Adipocyte (in vitro differentiated cells): ENCODE measurements at regions not wholly inside any gene's neighbourhood (a gene's known extent, or its start where the extent isn't known, plus 50 kb on each side); places are given as distances from the start of the nearest gene placed in this dataset.

Source experiments
- DNase-seq: peaks from one replicate; pipeline ENCODE4 v3.0.0-alpha.2; 2015; ENCODE audit warnings: low read depth
- H3K27me3 ChIP-seq: replicated peaks from 2 replicates; pipeline ENCODE4 v1.7.0; 2013; ENCODE audit warnings: mild to moderate bottlenecking, low read length, moderate library complexity; ENCODE audit not compliant: control insufficient read depth, insufficient read depth
- H3K36me3 ChIP-seq: 2 replicates; pipeline ENCODE4 v1.7.0; 2013; ENCODE audit warnings: low read length, mild to moderate bottlenecking, moderate library complexity; ENCODE audit not compliant: control insufficient read depth, insufficient read depth, severe bottlenecking
- H3K4me1 ChIP-seq: 2 replicates; pipeline ENCODE4 v1.7.0; 2013; ENCODE audit warnings: mild to moderate bottlenecking, low read length, moderate library complexity; ENCODE audit not compliant: control insufficient read depth, insufficient read depth
- H3K4me3 ChIP-seq: 2 replicates; pipeline ENCODE4 v1.7.0; 2013; ENCODE audit warnings: mild to moderate bottlenecking, low read length, moderate library complexity
- H3K9ac ChIP-seq: 2 replicates; pipeline ENCODE4 v1.7.0; 2013; ENCODE audit warnings: mild to moderate bottlenecking, low read length, moderate library complexity
- H3K9me3 ChIP-seq: 2 replicates; pipeline ENCODE4 v1.7.0; 2013; ENCODE audit warnings: mild to moderate bottlenecking, low read length, moderate library complexity; ENCODE audit not compliant: control insufficient read depth

DNA sequence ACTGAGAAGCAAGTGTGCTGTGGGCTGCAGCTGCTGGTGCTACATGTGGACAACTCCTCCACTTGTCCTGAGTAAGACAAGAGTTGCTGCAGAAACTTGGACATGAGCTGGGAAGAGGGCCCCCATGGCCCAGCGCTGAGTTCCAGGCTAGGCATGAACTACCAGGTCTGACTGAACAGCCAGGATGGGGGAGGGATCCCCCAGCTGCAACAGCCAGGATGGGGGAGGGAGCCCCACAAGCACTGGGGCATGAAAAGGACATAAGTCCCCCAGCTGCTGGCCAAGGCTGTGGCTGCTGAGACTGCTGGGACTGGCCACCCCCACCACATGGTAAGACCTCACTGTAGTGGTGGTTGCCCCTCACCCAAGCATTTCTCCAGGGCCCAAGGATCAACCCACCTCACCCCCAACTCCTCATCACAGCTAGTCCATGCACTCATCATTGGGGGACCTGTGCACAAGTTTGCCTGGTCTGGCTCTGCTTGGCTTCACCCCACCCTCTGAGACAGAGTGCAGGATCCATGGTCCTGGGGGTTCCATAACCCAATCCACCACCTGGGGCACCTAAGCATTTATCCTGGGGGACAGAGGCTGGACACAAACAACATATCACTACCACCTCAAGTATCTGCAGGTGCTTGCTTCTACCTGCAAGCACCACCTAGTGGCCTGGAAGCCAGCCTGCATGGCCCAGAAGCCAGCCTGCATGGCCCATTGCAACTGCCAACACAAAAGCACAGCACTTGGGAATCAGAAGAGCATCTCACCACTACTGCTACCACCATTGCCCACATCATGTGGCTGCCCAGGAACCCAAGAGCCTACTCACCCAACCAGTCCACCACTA, 84.5 kb upstream of the STT3B start:
- no peaks in the 10 kb centered on the region for H3K4me1 ChIP-seq
- peaks cover 5% of the 10 kb centered on the region for H3K9me3 ChIP-seq
- H3K4me3 ChIP-seq, result no peak overlapping the region
- DNase-seq, result no peak
- H3K9ac ChIP-seq, result no peak overlapping the region
- no peaks in the 10 kb centered on the region for H3K27me3 ChIP-seq
- H3K36me3 ChIP-seq, result no peaks in the 10 kb centered on the region

DNA sequence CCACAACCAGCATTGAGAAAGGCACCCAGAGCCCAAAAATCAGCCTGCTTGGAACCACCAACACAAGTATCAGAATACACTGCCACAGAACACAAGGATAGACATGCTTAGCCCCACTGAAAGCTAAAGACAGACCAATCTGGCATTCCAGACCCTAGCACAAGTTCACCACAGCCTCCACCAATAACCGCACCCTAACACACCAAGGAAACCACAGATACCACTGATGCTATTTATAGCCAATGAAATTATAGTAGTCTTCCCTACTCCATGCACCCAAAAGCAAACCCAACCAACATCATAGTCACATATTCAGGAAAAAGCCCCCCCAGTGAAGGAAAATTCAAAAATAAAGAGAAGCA, 83.9 kb upstream of the STT3B start:
- peaks cover 7% of the 10 kb centered on the region for H3K9me3 ChIP-seq
- H3K27me3 ChIP-seq, result no peaks in the 10 kb centered on the region
- no peak for DNase-seq
- H3K4me3 ChIP-seq, result no peak overlapping the region
- H3K36me3 ChIP-seq, result no peaks in the 10 kb centered on the region
- H3K4me1 ChIP-seq, result no peaks in the 10 kb centered on the region
- no peak overlapping the region for H3K9ac ChIP-seq

DNA sequence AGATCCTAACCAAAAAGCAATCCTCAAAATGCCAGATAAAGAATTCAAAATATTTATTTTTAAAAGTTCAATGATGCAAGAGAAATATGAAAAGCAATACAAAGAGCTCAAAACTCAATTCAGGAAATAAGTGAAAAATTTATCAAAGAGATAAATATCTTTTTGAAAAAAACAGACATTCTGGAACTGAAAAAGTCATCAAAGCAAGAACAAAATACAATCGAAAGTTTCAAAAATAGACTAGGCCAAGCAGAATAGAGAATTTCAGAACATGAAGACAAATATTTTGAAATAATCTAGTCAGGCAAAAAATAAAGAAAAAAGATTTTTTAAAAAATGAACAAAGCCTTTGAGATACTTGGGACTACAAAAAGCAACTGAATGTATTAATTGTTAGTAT, 83.4 kb upstream of the STT3B start:
- H3K9ac ChIP-seq, result no peak overlapping the region
- peaks cover 7% of the 10 kb centered on the region for H3K9me3 ChIP-seq
- H3K4me1 ChIP-seq, result no peaks in the 10 kb centered on the region
- H3K36me3 ChIP-seq, result no peaks in the 10 kb centered on the region
- H3K4me3 ChIP-seq, result no peak overlapping the region
- DNase-seq, result no peak
- no peaks in the 10 kb centered on the region for H3K27me3 ChIP-seq

GRCh38 chr3:31450345-31450744, 82.4 kb upstream of the STT3B start:
- no peak for DNase-seq
- Histone ChIP-seq H3K4me3 (no peak overlapping the region), H3K27me3 (no peaks in the 10 kb centered on the region)

GRCh38 chr3:31452495-31453106, 80.1 kb upstream of the STT3B start:
- Histone ChIP-seq H3K4me1 (no peaks in the 10 kb centered on the region), H3K36me3 (no peaks in the 10 kb centered on the region), H3K27me3 (no peaks in the 10 kb centered on the region), H3K9ac (no peak overlapping the region), H3K4me3 (no peak overlapping the region), H3K9me3 (peaks cover 7% of the 10 kb centered on the region)
- no peak for DNase-seq

More at GRCh38 chr3:31450345-31450744, 82.4 kb upstream of the STT3B start:
- Histone ChIP-seq H3K9me3 (peaks cover 7% of the 10 kb centered on the region), H3K9ac (no peak overlapping the region), H3K36me3 (no peaks in the 10 kb centered on the region), H3K4me1 (no peaks in the 10 kb centered on the region)

DNA sequence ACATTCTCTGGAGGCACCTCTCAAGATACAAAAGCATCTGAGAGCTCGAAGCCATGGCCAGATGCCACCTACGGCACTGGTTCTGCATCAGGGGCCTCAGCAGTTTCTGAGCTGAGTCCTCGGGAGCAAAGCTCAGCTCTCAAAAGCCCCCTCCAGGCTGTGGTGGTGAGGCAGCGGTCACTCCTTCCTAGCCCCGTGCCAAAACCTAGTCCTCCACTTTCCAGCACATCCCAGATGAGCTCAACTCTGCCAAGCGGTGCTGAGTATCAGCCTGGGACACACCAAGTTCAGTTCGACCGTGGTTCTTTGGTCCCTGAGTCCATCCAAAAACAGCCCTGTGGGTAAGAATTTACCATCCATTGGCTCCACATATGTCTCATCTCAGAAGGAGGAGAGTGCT, 79.3 kb upstream of the STT3B start:
- Histone ChIP-seq H3K9ac (no peak overlapping the region), H3K4me1 (no peaks in the 10 kb centered on the region), H3K9me3 (peaks cover 7% of the 10 kb centered on the region), H3K36me3 (no peaks in the 10 kb centered on the region), H3K27me3 (no peaks in the 10 kb centered on the region), H3K4me3 (no peak overlapping the region)
- no peak for DNase-seq

- Histone ChIP-seq H3K4me3 (no peak overlapping the region), H3K36me3 (no peaks in the 10 kb centered on the region), H3K9ac (no peak overlapping the region), H3K27me3 (no peaks in the 10 kb centered on the region), H3K9me3 (peaks cover 3% of the 10 kb centered on the region), H3K4me1 (peaks cover 3% of the 10 kb centered on the region)
- no peak for DNase-seq
Measured at GRCh38 chr3:31455524-31455923, 77.2 kb upstream of the STT3B start.

GRCh38 chr3:31456373-31456772, 76.4 kb upstream of the STT3B start:
- no peak for DNase-seq

DNA sequence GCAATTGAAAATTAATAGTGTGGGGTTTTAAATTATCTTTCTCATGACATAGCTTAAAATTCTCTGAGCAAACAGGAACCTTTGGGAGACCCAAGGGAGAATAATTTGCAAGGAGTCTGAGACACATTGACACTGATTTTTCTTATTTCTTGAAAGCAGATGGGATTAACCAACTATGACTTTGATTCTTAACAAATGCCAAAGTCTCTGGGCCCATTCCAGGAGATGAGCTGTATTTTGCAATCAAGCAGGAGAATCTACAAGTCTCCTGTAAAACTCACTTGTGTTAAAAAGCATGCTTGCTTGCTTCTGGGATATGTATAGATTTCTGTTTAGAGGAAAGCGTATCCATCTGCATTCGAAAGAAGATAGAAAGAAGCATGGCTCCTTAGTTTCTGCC, 71.3 kb upstream of the STT3B start:
- Histone ChIP-seq H3K4me3 (no peak overlapping the region), H3K9ac (no peak overlapping the region), H3K36me3 (no peaks in the 10 kb centered on the region), H3K9me3 (no peaks in the 10 kb centered on the region), H3K4me1 (peaks cover 12% of the 10 kb centered on the region), H3K27me3 (peaks cover 14% of the 10 kb centered on the region)
- DNase-seq, result no peak

More at GRCh38 chr3:31456373-31456772, 76.4 kb upstream of the STT3B start:
- Histone ChIP-seq H3K9ac (no peak overlapping the region), H3K4me1 (peaks cover 6% of the 10 kb centered on the region), H3K27me3 (no peaks in the 10 kb centered on the region), H3K36me3 (no peaks in the 10 kb centered on the region), H3K9me3 (peaks cover 3% of the 10 kb centered on the region), H3K4me3 (no peak overlapping the region)

DNA sequence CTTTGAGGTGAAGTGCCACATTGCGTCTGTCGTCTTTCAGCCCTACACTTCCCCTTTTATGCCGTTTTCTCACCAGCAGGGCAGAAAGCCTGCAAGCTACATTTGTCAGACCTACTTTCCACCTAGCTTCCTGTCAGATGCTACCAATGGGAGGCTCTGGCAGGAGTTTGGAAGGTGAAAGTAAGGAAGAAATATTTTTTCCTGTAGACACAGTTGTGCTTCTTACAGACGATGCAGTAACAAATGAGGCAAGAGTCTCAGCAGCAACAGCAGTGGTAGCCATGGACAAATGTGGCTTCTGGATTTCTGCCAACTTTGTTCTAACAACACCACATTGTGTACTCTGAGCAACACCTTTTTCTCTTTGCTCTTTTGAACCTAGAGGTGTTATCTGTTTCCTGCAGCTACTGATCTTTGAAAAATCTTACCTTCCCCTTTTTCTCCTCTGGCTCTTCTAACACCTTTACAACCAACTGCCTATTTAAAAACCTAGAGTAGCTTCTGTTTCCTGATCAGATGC, 70.6 kb upstream of the STT3B start:
- no peak for DNase-seq
- Histone ChIP-seq H3K27me3 (peaks cover 14% of the 10 kb centered on the region), H3K36me3 (no peaks in the 10 kb centered on the region), H3K9ac (no peak overlapping the region), H3K9me3 (no peaks in the 10 kb centered on the region), H3K4me1 (peaks cover 12% of the 10 kb centered on the region), H3K4me3 (no peak overlapping the region)

- Histone ChIP-seq H3K36me3 (no peaks in the 10 kb centered on the region), H3K27me3 (peaks cover 14% of the 10 kb centered on the region), H3K9ac (no peak overlapping the region), H3K4me1 (peaks cover 8% of the 10 kb centered on the region), H3K9me3 (no peaks in the 10 kb centered on the region), H3K4me3 (no peak overlapping the region)
- DNase-seq, result peak; percentile 1
Measured at GRCh38 chr3:31465999-31466398, 66.7 kb upstream of the STT3B start.
